HG03103 (cell line): ENCODE measurements at regions not wholly inside any gene's neighbourhood (a gene's known extent, or its start where the extent isn't known, plus 50 kb on each side); places are given as distances from the start of the nearest gene placed in this dataset.
"Not testable (repeated sequence)": the region's sequence is repeated elsewhere in the genome, so short reads cannot be mapped to it uniquely, and the experiment has no call there.

Experiments used
- ATAC-seq: cut with Tn5 transposase; IDR thresholded peaks from one replicate; pipeline ENCODE4 v1.9.1; 2021; ENCODE audit warnings: low read depth; ENCODE audit not compliant: unreplicated experiment

DNA sequence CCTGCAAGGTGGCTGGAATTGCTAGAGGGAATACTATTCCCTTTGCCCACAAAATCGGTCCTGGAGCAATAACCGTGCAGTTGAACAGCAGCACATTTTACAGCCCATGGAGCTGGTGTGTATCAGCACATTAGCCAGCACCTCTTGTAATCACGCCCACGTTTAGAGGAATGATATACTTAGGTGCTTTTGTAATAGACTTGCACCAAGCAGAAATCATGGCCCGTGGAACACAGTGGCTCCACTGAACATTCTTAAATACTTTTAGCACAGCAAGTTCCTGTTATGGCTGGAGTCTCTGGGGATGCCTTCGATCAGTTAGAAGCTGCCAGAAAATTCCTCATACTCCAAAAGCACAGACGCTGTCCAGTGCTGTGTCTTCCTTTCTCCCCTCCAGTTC is 218.1 kb upstream of the FAM78B start:
- ATAC-seq = no peak

DNA sequence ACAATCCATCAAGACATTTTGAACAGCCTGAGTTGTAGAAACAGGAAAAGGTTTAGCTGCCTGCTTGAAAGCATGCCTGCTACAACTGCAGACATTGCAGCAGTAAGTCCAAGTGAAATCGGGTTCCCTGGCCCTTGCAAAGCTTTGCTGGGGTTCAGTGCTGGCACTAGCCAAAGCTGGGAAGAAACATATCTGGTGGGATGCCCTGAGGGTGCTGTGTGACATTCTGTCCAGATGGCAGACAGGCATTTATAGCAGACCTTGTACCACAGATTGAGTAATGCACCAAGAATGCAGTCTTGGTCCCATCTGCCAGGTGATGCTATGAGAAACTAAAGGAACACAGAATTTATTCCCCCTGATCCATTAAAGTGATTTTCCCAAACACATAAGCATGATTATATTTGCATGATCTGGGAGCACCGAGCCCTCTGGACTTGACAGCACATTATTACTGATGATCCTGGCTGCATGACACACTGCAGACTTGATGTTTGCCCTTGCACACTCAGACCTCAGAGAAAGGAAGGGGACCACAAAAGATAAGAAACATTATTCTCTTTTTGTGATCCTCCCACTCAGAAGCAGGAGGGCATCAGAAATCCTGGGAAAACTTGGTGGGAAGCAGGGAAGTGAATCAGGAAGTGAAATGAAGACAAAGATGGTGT is 223.7 kb upstream of the FAM78B start:
- no peak for ATAC-seq

DNA sequence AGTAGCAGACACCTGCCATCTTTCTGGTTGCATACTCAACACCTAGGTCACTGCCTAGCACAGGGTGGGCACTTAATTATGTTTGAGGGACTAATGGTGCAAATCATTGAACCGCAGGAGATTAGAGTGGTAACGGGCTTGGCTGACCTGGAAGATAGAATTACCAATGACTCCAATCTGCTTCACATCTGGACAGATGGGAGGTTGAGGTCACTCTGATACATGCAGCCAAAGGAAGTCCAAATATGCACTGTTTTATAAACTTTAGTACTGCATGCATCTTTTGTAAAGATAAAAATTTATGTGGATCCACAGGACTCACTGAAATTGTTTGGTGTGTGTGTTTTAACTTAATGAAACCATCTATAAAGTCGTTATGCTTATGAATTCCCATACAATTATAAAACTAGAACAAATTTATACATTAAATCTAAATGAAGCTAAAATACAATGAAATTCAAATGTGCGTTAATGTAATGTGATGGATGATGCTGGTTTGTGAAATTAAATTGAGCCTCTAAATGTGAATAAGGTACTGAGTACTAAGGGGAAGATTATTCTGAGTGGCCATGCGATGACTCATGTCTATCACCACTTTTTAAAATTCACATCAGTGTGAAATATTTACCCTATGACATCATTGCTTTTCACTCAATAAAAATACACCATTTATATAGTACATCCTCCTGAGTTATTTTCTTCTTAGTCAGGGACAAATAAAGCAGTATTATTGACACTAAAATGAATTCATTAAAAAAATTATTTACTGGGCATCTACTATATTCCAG is 224.7 kb upstream of the FAM78B start:
- no peak for ATAC-seq

DNA sequence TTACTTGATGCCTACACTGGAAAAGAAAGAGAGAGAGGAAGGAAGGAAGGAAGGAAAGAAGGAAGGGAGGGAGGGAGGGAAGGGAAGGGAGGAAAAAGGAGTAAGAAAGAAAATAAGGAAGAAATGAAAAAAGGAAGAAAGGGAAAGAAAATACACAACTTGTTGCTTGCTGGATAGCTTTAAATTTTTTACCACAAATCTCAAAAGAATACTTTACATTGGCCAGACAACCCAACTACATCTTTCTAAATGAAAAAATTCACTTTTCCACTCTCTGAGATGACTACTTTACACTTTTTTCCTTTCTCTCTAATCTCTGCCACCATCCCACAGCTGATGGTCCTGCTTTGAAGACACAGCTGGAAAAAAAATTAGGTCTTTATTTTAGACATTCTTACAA is 228.9 kb upstream of the FAM78B start:
- no peak for ATAC-seq

DNA sequence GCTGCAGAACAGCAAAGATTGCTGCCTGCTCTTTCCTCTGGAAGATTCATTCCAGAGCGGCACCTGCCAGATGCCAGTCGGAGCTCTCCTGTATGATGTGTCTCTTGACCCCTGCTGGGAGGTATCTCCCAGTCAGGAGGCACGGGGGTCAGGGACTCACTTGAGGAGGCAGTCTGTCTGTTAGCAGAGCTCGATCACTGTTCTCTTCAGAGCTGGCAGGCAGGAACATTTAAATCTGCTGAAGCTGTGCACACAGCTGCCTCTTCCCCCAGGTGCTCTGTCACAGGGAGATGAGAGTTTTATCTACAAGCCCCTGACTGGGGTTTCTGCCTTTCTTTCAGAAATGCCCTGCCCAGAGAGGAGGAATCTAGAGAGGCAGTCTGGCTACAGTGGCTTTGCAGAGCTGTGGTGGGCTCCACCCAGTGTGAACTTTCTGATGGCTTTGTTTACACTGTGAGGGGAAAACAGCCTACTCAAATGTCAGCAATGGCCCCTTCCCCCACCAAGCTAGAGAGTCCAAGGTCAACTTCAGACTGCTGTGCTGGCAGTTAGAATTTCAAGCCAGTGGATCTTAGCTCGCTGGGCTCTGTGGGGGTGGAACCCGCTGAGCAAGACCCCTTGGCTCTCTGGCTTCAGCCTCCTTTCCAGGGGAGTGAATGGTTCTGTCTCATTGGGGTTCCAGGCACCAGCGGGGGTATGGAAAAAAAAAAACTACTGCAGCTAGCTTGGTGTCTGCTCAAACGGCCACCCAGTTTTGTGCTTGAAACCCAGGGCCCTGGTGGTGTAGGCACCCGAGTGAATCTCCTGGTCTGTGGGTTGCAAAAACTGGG is 242.7 kb upstream of the FAM78B start:
- ATAC-seq = not testable (repeated sequence)

DNA sequence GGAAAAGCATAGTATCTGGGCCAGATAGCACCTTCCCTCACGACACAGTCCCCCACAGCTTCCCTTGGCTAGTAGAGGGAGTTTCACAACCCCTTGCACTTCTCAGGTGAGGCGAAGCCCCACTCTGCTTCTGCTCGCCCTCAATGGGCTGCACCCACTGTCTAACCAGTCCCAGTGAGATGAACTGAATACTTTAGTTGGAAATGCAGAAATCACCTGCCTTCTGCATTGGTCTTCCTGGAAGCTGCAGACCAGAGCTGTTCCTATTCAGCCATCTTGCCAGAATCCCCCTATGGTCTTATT is 243.2 kb upstream of the FAM78B start:
- ATAC-seq = no peak

DNA sequence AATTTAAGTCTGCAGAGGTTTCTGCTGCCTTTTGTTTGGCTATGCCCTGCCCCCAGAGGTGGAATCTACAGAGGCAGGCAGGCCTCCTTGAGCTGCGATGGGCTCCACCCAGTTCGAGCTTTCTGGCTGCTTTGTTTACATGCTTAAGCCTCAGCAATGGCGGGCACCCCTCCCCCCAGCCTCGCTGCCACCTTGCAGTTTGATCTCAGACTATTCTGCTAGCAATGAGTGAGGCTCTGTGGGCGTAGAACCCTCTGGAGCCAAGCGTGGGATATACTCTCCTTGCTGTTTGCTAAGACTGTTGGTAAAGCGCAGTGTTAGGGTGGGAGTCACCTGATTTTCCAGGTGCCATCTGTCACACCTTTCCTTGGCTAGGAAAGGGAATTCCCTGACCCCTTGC is 250.0 kb upstream of the FAM78B start:
- ATAC-seq = not testable (repeated sequence)

DNA sequence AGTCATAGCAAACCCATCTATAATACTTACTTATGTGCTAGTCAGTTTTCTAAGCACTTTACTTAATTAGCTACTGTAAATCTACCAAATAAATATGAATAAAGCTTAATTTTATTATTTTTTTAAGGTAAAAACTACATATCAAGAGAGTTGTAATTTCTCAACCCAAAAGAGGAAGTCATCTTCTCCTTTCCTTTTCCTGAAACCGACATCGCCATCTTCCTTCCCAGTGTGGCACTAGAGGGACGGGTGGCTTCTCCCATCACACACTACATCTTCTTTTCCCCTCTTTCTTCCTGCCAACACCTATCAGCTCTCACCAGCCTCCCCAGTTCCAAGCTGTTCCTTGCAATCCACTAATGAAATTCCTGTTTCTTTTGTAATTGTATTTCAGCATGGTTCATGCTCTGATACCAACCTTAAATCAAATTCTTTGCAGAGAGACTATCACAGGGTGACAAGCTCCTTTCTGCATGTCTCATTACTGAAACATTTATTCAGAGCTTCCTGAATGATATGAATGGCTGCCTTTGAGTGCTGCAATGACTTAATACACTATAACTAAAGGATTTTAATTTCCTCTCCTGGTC is 251.6 kb upstream of the FAM78B start:
- ATAC-seq = no peak

DNA sequence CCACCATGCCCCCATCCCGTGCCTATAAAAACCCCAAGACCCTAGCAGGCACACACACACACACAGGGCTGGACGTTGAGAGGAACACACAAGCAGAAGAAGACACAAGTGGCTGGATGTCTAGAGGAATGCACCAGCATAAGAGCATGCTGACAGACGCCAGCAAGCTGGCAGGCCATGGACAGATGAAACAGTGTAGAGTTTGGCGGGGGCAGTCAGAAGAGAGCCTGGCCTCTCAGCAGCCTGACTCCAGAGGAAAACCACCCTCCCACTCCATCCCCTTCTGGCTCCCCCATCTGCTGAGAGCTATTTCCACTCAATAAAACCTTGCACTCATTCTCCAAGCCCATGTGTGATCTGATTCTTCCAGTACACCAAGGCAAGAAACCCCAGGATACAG is 255.8 kb upstream of the FAM78B start:
- ATAC-seq = not testable (repeated sequence)

DNA sequence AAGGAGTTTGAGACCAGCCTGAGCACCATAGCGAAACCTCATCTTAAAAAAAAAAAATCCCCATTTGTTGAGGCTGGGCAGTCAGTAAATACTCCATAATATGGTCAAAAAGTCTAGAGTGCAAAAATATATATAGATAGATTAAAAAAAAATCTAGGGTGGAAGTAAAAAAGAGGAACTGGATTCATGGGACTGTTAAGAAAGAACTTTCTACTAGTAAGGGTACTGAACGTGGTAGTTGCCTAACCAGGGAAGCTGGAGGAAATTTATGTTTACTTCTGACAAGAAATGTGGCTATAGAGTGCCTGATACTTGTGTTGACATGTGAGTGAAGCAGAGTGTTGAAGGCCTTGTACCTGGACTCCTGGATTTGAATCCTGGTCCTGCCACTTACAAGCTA is 265.9 kb upstream of the FAM78B start:
- ATAC-seq = no peak

DNA sequence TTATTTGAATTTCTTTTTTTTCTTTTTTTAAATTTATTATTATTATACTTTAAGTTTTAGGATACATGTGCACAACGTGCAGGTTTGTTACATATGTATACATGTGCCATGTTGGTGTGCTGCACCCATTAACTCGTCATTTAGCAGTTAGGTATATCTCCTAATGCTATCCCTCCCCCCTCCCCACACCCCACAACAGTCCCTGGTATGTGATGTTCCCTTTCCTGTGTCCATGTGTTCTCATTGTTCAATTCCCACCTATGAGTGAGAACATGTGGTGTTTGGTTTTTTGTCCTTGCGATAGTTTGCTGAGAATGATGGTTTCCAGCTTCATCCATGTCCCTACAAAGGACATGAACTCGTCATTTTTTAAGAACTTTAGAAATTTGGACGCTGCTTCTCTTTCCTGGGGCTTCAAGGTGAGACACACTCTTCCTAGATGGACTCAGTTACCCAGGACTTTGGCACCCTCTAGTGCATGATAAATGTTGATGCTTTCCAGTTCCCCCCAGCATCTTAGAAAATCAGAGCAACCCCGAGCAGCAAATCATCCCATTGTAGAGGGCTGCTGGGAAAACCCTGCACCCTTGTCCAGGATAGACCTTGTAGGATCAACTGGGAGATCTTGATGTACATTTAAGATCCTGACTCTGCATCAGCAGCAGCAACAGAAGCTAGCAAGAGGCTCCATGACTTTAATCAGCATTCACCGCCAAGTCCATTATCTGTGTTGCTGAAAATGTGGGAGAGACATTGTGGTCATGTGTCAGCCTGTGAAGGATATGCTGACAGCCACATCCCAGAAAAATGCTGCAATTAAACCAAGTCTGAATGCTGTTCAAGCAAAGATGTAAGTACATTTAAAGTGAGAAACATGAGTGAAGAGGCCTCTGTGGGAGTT is 266.9 kb upstream of the FAM78B start:
- ATAC-seq = not testable (repeated sequence)

DNA sequence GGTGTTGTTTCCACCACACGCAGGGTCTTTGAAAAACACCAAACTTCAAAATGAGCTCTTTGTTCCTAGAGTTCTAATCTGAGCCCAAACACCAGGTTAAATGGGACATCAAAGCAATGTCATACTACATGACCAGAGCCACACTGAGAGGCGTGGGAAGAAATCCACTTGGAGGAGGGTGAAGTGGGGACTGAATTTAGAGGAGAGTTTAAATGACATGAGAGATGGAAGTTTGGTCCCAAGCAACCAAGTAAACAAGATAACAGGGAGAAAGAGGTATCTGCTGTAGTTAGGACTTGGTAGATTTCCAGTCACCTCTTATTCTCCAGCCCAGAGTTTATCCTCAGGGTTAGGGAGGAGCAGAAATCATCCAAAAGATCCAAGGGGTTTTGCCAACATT is 290.9 kb upstream of the FAM78B start:
- ATAC-seq = no peak

DNA sequence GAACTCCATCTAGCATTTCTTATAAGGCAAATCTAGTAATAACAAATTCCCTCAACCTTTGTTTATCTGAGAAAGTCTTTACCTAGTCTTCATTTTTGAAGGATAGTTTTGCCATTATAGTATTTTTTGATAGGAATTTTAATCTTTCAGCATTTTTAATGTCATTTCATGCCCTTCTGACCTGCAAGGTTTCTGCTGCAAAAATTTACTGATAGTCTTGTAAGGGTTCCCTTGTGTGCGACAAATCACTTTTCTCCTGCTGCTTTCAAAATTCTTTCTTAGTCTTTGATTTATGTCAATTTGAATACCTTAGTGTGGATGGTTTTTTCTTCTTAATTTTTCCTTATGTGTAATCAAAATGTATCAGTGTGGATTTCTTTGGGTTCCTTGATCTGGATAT is 297.5 kb upstream of the FAM78B start:
- ATAC-seq = no peak

DNA sequence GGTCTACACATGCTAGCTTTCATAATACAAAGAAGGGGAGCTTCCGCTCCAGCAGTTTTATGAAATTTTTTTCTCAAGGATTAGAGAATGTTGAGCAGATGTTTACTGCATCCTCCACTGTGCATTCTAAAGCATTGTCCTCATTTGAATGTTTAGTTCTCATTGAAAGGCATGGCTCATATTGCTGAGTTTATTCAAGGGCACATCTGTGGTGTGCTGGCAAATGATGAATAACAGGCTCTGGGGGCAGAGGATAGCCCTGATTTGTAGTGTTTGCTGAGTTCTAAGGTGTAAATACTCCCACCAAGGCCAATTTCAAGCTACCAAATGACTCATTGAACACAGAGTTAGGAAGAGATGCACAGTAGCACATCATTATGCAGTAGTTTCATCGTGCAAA is 303.2 kb upstream of the FAM78B start:
- no peak for ATAC-seq

DNA sequence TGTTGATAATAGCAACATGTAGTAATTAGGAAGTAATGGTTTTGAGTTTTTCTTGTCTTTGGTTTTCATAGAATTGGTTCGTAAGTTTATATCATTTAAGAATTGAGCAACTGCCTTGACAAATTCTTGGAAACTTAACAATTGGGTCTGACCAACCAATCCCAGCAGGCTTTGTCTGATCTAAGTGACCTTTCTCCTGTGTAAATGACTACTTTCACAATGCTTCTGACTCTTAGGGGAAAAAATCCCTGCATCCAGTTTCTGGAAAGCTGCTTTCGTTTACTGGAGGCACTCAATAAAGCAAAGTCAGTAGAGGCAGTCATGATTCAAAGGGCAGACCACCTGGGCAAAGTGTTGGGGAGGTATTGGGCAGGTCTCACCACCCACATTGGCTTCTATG is 303.6 kb upstream of the FAM78B start:
- no peak for ATAC-seq

DNA sequence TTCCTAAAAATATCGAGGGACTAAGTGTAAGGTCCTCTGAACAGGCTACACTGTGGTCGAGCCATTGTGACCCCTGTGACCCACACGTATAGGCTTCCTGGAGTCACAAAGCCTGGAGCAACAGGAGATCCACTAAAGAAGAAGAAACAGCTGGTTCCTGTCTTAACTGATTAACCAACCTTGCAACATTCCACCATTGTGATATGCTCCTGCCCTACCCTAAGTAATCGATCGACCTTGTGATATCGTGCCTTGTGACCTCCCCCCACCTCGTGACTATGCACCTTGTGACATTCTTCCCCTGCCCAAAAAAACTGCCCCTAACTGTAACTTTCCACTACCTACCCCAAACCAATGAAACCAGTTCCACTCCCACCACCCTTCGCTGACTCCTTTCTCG is 304.6 kb upstream of the FAM78B start:
- no peak for ATAC-seq

DNA sequence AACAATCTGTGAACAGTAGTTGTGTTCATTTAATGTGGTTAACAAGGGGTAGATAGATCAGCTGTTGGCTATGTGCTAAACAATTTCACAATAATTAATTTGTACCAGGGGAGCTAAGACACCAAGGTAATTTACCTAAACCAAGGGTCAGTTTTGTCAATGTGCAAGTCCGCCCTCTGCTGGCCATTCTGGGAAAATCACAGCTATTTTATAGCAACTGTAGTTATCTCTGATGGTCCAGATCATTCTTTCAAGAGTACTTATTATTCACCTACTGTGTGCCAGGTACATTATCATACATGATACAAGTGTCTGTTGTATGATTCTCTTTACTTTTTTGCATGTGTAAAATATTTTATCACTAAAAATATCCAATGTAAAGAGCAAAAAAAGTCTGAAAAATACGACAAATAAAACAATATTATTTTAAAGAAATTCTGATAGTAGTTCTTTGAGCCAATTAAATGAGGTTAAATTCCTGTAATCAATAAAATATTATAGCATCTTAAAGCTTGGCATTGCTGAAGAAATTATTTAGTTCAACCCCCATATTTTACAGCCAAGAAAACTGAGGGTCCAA is 312.3 kb upstream of the FAM78B start:
- peak; percentile 83 for ATAC-seq

DNA sequence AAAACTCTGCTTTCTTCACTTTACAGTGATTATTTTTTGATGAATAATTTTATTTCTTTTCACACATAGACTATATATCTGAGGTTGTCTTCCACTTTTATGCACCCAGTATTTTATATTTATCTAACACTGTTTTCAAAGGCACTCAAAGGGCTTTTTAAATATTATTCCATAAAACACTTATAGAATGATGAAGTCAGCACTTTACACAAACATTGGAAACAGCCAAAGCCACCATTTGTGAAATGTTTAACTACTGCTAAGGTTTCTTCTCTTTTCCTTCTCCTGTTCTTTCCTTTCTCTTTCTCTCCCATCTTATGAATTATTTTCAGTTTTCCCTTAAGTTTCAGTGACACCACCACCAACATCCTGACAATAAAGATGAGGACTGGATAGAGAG is 317.7 kb upstream of the FAM78B start:
- ATAC-seq = no peak

DNA sequence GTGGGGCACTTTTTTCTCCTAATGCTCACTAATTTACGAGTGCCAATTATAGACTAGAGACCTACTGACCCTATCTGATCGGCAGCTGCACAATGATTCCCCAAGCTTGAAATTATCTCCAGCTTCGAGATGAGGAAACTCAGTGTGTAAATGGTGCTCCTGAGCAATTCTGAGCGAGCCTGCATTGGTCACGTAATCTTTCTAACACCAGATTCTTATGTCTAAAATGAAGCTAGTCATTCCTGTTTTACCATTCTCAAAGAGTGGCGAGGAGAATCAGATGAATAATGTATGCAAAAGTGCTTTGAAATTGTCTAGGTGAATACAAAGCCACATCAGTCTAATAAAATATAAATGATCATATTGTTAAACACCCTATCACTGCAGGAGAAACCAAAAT is 318.1 kb upstream of the FAM78B start:
- ATAC-seq = no peak

DNA sequence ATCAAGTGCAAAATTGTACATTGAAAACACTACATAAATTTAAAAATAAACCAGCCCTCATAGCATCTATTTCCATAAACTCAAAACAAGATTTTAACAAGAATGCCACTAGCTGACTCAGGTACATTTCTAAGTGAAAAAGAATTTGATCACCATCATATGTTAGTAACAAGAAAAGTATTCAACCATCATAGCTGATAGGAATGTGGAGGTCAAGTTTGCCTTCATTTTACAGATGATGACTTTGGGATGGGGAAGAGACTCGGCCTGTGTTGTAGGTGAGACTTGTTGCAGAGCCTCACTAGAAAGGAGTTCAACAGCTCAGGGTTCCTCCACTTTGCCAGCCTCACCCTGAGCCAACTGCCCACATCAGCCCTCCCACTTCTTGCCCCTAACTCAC is 318.8 kb upstream of the FAM78B start:
- ATAC-seq = no peak
